Cerebellar cortex (tissue), 1 donor: ENCODE measurements at regions not wholly inside any gene's neighbourhood (a gene's known extent, or its start where the extent isn't known, plus 50 kb on each side); places are given as distances from the start of the nearest gene placed in this dataset.

Source experiments
- DNase-seq: peaks from one replicate; pipeline ENCODE4 v3.0.0-alpha.2; 2015; ENCODE audit warnings: low spot score

- DNase-seq, result no peak
These were observed 59.0 kb upstream of the ZNF726 start for GRCh38 chr19:23855676-23856075.

- DNase-seq, result no peak
These were observed 62.7 kb upstream of the ZNF726 start for GRCh38 chr19:23851966-23852365.

GRCh38 chr19:23832717-23833327 is 74.1 kb upstream of the ZNF681 start:
- no peak for DNase-seq

GRCh38 chr19:23823952-23824389 is 65.3 kb upstream of the ZNF681 start:
- DNase-seq, result peak; percentile 49

- DNase-seq, result no peak
These were observed 64.0 kb upstream of the ZNF681 start for GRCh38 chr19:23822735-23823134.

GRCh38 chr19:23817519-23817918 is 58.8 kb upstream of the ZNF681 start:
- peak; percentile 26 for DNase-seq

GRCh38 chr19:23810496-23810895 is 51.8 kb upstream of the ZNF681 start:
- DNase-seq, result no peak
